ENCODE measurements at regions not wholly inside any gene's neighbourhood (a gene's known extent, or its start where the extent isn't known, plus 50 kb on each side); places are given as distances from the start of the nearest gene placed in this dataset.

GRCh38 chr5:167812871-167813270, 478.6 kb upstream of the WWC1 start:
- no peak for DNase-seq

- DNase-seq: no peak
Measured at GRCh38 chr5:167813389-167813788, 478.1 kb upstream of the WWC1 start.

DNA sequence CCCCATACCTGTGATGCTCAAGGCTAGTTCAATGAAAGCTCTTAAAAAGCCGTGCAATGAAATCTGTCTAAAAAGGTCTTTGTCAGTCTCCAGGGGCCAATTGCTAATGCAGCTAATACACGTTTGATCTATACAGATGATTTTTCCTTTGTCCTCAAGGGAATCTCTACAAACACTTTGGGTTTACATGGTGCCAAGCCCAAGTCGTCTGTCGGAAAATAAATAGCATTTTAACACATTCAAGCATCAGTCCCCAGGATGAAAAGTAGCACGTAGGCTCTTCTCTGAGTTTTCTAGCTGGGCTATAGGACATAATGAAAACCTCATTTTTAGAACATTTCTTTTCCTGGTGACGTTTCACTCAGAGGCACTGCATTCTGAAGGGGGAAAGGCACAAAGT, 477.4 kb upstream of the WWC1 start:
- DNase-seq: no peak

GRCh38 chr5:167814828-167815227, 476.6 kb upstream of the WWC1 start:
- DNase-seq: no peak

DNA sequence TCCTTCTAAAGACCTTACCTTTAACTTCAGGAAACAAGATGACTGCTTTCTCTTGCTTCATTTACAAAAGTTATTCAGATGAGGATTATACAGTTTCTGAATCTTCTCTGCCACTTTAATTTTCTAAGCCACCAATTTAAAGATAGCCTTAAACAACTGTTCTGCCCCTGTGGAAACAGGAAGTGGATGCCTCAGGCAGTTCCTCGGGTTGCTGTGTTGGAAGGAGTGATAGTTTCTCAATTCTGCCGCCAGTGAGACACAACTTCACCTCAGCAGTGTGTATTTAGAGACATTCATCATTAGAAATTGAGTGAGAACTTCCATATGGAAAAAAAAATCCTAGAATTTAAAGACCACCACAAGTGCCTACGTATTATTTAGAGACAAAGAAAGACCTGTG, 475.1 kb upstream of the WWC1 start:
- no peak for DNase-seq

DNA sequence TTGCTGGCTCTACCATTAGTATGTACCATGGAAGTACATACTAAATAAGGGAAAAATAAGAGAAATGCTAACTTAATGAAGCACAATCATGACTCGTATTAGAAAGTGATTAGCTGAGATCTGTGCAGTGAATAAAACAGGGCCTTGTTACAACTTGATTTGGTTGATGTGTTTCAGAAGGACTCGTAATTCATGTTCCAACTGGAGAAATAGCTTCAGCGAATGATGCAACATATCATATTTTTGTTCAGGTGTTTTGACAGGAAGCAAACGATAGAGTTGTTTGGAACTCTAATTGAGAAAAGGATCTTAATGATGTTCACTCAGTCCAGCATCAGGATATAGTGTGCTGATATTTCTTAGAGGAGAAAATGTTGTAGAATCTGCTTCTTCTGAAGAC, 474.6 kb upstream of the WWC1 start:
- no peak for DNase-seq

DNA sequence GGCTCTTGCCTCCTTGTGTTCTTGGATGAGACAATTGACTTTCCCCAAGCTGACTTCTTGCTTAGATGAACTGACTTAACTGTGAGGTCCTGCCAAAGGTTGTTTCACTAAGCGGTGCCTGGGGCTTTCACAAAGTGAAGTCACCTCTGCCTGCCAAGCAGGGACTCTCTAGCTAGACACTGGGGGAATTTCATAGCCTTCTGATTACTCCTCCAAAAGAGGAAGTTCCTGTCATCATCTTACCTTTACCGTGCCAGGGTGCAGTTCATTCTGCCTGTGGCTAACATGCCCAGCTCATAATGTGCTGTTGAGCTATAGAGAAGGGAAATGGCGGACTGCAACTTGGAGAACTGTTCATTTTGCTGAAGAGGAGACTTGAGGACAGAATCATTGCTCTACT, 472.0 kb upstream of the WWC1 start:
- no peak for DNase-seq

DNA sequence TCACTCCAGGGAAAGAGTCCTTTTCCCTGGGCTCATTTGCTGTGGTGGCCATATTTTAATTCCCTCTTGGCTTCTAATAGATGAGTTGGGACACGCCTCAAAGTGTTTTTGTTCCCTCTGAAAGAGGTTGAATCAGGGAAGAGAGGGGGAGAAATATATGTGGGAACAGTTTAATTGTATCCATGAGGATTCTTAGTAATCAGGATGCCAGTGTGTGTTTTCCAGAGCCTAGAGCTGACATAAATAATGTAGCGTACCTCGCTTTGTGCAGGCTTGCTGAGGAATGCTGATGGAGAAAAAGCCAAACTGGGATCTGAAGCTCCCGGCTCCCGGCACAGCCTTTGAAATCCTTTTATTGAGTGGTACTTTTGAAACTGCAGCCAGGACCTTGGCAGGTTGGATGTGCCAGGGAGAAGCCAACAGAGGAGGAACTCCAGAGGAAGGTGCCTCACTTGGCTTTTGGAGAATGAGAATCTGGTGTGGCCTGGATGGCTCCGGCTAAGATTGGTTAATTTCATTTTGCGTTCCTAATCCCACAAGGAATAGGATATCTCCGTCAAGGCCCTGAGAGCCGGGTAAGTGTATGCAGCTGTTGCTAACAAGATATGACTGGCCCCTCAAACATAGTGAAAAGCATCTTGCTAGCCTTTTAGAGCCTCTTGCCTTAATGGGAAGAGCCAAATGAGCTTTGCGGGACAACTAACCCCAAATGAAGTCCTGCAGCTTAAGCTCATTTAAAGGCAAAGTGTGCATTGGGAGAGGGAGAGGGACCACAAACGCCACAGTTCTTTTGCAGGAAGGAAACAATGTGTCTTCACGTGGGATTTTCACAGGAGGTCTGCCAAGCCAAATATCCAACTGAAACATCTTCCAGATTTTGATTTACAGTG, 471.1 kb upstream of the WWC1 start:
- no peak for DNase-seq

- no peak for DNase-seq
Measured at GRCh38 chr5:167821151-167821550, 470.3 kb upstream of the WWC1 start.

DNA sequence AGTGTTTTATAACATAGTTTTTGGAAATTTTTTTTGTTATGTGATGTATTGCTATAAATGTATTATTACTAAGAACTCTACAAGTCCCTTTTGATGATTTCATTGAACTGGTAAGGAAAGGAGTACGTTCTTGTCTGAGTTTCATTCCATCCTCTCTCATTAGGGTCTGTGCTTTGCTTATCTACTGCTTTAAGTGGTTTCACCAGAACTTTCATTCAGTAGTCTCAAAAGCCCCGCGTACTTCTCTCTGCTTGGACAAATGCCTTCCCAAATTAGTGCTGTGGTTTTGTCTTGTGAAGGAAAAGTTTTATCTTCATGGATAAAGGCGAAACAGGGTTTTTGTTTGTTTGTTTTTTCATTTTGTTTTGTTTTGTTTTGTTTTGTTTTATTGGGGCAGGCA, 469.8 kb upstream of the WWC1 start:
- no peak for DNase-seq

- DNase-seq: no peak
Measured at GRCh38 chr5:167822241-167822640, 469.2 kb upstream of the WWC1 start.

DNA sequence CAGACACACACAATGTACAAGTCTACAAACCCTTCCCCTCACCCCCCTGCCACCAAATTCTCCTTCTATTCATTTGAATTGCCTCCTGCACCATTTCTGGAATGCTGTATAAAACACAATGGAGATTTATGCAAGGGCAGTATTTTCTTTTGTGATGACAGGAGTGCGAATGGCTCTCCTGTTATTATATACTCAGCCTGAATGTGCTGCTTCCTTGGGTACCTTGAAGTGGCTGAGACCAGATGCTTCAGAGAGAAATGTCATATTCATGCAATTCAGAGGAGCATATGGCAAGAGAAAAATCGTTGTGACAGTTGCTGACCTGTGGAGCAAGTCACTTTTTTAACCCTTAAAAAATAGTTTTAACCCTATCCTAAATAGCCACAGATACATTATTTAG, 468.0 kb upstream of the WWC1 start:
- no peak for DNase-seq

- DNase-seq: no peak
Measured at GRCh38 chr5:167827766-167828165, 463.7 kb upstream of the WWC1 start.

DNA sequence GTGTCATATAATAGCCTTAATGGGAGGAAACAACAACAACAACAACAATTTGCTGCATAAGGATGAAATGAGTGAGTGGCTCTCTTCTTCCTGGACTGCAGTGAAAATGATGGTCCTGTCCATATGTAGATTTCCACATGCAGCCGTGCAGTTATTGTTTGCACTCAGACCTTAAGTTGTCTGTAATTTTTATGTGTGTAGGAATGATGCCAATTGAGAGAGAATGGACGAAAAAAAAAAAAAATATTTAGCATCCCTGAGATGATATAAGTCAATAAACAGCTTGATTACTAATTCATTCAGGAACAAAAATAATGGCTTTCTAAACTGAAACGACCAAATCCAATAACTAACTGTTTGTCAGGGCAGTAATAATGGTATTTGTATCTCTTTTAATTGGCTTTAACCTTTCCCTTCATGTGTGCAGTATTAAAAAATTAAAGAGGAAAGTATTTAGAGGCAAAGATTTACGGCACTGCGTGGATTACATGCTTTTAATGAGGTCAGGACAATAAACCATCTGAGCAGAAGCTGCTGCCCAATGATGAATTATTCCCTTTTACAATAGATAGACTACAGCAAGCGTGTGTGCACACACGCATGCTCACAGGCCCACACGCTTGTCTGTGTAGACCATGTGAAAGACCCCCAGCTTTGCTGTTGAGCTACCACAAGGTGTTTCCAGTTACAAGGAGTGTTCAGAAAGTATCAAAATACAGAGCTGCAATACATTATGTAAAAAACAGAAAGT, 459.5 kb upstream of the WWC1 start:
- no peak for DNase-seq

GRCh38 chr5:167832609-167833008, 458.8 kb upstream of the WWC1 start:
- no peak for DNase-seq

DNA sequence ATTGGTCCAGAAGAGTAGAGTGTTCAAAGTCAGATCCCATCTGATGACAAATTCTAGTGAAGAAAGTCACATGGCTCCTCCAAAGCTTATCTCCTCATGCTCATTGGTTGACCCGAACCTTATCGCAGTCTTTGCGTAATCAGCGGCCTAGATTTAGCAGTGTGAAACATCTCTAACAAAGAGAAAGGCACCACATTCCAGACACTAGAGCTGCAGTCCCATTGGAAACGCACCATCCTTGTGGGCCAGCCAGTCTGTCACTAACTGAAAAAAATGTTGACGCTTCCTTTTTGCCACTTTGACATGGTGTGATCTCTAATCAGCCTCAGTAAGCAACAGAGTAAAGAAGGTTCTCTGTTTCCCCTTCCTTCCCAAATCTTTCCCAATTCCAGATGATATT, 458.0 kb upstream of the WWC1 start:
- DNase-seq: no peak

GRCh38 chr5:167835146-167835545, 456.3 kb upstream of the WWC1 start:
- DNase-seq: no peak

- DNase-seq: no peak
Measured at GRCh38 chr5:167837127-167837526, 454.3 kb upstream of the WWC1 start.

DNA sequence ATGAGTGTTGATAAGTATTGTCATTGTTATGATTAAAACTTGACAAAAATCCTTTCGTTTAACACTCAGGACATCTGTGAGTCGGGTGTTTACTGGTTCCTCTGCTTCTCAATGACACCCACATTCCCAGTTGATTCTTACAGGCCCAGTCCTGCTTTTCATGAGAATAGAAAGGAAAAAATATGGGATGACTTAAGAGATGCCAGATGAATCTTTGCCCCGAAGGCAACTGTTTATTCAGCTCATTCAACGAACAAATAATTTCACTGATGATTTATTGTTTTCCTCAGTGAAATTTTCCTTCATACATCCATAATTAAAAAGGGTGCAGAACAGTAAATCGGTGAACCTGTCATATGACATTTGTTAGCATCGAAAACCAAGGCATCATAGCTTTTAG, 452.4 kb upstream of the WWC1 start:
- no peak for DNase-seq

GRCh38 chr5:167840527-167841130, 450.8 kb upstream of the WWC1 start:
- DNase-seq: no peak

DNA sequence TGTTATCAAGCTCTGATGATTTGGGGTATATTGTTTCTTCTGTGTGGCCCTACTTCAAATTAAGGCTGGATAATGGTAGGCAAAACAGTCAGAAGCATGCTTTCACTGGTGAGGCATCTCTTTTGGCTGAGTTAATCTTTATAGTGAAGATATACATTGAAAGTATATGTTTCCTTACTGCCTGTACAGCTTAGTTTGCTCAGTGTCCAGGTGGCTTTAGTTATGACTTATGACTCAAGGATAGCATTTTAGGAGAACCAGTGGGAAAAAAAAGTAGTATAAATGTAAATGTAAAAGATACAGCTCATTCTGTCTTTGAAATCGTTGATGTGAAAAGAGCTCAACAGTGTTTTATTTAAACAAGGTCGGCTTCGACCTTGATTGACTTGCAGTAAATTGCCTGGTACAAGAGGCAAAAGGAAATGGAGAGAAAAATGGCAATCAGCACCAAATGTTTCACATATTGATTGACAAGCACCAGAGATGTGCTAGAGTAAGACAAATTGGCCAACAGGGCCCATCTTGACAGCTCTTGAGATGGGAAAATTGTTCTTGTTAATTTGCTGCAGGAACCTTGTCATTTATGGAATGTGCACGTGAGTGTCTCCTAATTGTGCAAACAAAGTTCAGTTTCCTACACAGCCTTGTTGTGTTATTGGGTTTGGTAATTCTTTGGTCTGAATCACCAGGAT, 447.4 kb upstream of the WWC1 start:
- DNase-seq: no peak

- DNase-seq: no peak
Measured at GRCh38 chr5:167845952-167846351, 445.5 kb upstream of the WWC1 start.

DNA sequence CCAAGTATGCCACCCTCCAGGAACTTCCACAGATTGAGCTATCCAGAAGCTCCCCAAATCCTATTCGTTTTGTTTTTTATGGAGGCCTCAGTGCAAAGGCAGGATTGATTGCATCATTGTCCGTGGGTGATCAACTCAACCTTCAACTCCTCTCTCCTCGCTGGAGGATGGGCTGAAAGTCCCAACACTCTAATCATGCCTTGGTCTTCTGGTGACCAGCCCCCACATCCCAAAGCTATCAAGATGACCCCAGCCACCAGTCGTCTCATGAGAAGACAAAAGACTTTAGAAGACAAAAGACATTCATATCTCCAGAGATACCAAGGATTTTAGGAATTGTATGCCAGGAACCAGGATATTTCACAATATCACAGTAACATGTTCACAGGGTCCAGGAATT, 441.6 kb upstream of the WWC1 start:
- DNase-seq: no peak
